ENCODE measurements at regions not wholly inside any gene's neighbourhood (a gene's known extent, or its start where the extent isn't known, plus 50 kb on each side); places are given as distances from the start of the nearest gene placed in this dataset.

- Histone ChIP-seq H2AFZ (ENCODE audit: low read length) (no peak overlapping the region), H3K27me3 (ENCODE audit: control insufficient read depth, insufficient read depth, low read length) (no peaks in the 10 kb centered on the region), H4K20me1 (ENCODE audit: control insufficient read depth, extremely low read depth, insufficient read depth, low read length) (no peaks in the 10 kb centered on the region), H3K27ac (ENCODE audit: insufficient read depth, low read length) (no peak overlapping the region), H3K4me2 (ENCODE audit: extremely low read depth, insufficient read depth, low read length) (no peak overlapping the region), H3K4me1 (ENCODE audit: control insufficient read depth, extremely low read depth, insufficient read depth, low read length) (no peaks in the 10 kb centered on the region), H3K4me3 (replicated peaks in 1 of 4; ENCODE audit: control extremely low read depth in 1 of 4, insufficient read depth in 1 of 4, low read depth in 3 of 4, low read length in 4 of 4) (no peak overlapping the region), H3K36me3 (ENCODE audit: control insufficient read depth, insufficient read depth, low read length) (no peaks in the 10 kb centered on the region), H3K9ac (ENCODE audit: insufficient read depth, low read length) (no peak overlapping the region), H3K9me3 (ENCODE audit: control insufficient read depth, insufficient read depth, low read depth, low read length) (no peaks in the 10 kb centered on the region), H3K79me2 (ENCODE audit: control insufficient read depth, insufficient read depth, low read length) (no peaks in the 10 kb centered on the region)
- TF ChIP-seq EZH2 (IDR thresholded peaks at IDR 0.05; ENCODE audit: low read length, missing control alignments) (no peak), CTCF (conservative IDR thresholded peaks at IDR 0.05 in 1 of 2, IDR thresholded peaks at IDR 0.05 in 1 of 2; ENCODE audit: low read depth in 1 of 2, low read length in 2 of 2) (no peak)
- DNase-seq (ENCODE audit: low read depth in 2 of 2) = no peak
Observed at GRCh38 chr15:70589728-70590127, 173.6 kb downstream of the UACA start.

- Histone ChIP-seq H3K79me2 (ENCODE audit: control insufficient read depth, insufficient read depth, low read length) (no peaks in the 10 kb centered on the region), H3K36me3 (ENCODE audit: control insufficient read depth, insufficient read depth, low read length) (no peaks in the 10 kb centered on the region), H3K9ac (ENCODE audit: insufficient read depth, low read length) (no peak overlapping the region), H2AFZ (ENCODE audit: low read length) (no peak overlapping the region), H4K20me1 (ENCODE audit: control insufficient read depth, extremely low read depth, insufficient read depth, low read length) (no peaks in the 10 kb centered on the region), H3K27ac (ENCODE audit: insufficient read depth, low read length) (no peak overlapping the region), H3K4me2 (ENCODE audit: extremely low read depth, insufficient read depth, low read length) (no peak overlapping the region), H3K27me3 (ENCODE audit: control insufficient read depth, insufficient read depth, low read length) (no peaks in the 10 kb centered on the region), H3K4me3 (replicated peaks in 1 of 4; ENCODE audit: control extremely low read depth in 1 of 4, insufficient read depth in 1 of 4, low read depth in 3 of 4, low read length in 4 of 4) (no peak overlapping the region), H3K9me3 (ENCODE audit: control insufficient read depth, insufficient read depth, low read depth, low read length) (no peaks in the 10 kb centered on the region), H3K4me1 (ENCODE audit: control insufficient read depth, extremely low read depth, insufficient read depth, low read length) (no peaks in the 10 kb centered on the region)
- no peak for TF ChIP-seq EZH2 (IDR thresholded peaks at IDR 0.05; ENCODE audit: low read length, missing control alignments)
- no peak for TF ChIP-seq CTCF (conservative IDR thresholded peaks at IDR 0.05 in 1 of 2, IDR thresholded peaks at IDR 0.05 in 1 of 2; ENCODE audit: low read depth in 1 of 2, low read length in 2 of 2)
- DNase-seq (ENCODE audit: low read depth in 2 of 2) = peak; percentile 55 to 97
Observed at GRCh38 chr15:70589221-70589620, 174.1 kb downstream of the UACA start.

GRCh38 chr15:70588613-70589012 lies 174.7 kb downstream of the UACA start:
- Histone ChIP-seq H3K27me3 (ENCODE audit: control insufficient read depth, insufficient read depth, low read length) (no peaks in the 10 kb centered on the region), H3K36me3 (ENCODE audit: control insufficient read depth, insufficient read depth, low read length) (no peaks in the 10 kb centered on the region), H3K4me1 (ENCODE audit: control insufficient read depth, extremely low read depth, insufficient read depth, low read length) (no peaks in the 10 kb centered on the region), H2AFZ (ENCODE audit: low read length) (no peak overlapping the region), H3K9me3 (ENCODE audit: control insufficient read depth, insufficient read depth, low read depth, low read length) (no peaks in the 10 kb centered on the region), H4K20me1 (ENCODE audit: control insufficient read depth, extremely low read depth, insufficient read depth, low read length) (no peaks in the 10 kb centered on the region), H3K9ac (ENCODE audit: insufficient read depth, low read length) (no peak overlapping the region), H3K4me2 (ENCODE audit: extremely low read depth, insufficient read depth, low read length) (no peak overlapping the region), H3K79me2 (ENCODE audit: control insufficient read depth, insufficient read depth, low read length) (no peaks in the 10 kb centered on the region), H3K27ac (ENCODE audit: insufficient read depth, low read length) (no peak overlapping the region), H3K4me3 (replicated peaks in 1 of 4; ENCODE audit: control extremely low read depth in 1 of 4, insufficient read depth in 1 of 4, low read depth in 3 of 4, low read length in 4 of 4) (no peak overlapping the region)
- no peak for DNase-seq (ENCODE audit: low read depth in 2 of 2)
- TF ChIP-seq EZH2 (IDR thresholded peaks at IDR 0.05; ENCODE audit: low read length, missing control alignments) = no peak
- TF ChIP-seq CTCF (conservative IDR thresholded peaks at IDR 0.05 in 1 of 2, IDR thresholded peaks at IDR 0.05 in 1 of 2; ENCODE audit: low read depth in 1 of 2, low read length in 2 of 2) = no peak
